Stomach (tissue), 8 donors: ENCODE measurements at regions not wholly inside any gene's neighbourhood (a gene's known extent, or its start where the extent isn't known, plus 50 kb on each side); places are given as distances from the start of the nearest gene placed in this dataset.

Source experiments
- DNase-seq, 2 donors: peaks; one replicate each; pipeline versions ENCODE4 v3.0.0 to v3.0.0-alpha.2; 2013 to 2019
- H3K27ac ChIP-seq, 5 donors: fragments of 200-600 bp in 4 of 5; sonication (generic) in 4 of 5; one replicate each; pipeline ENCODE4 v1.5.1; 2013 to 2019; ENCODE audit warnings: mild to moderate bottlenecking in 1 of 5, moderate library complexity in 1 of 5
- H3K27me3 ChIP-seq, 3 donors: fragments of 200-600 bp; sonication (generic); one replicate each; pipeline ENCODE4 v1.5.1; 2017 to 2019; ENCODE audit warnings: mixed run types in 1 of 3
- H3K36me3 ChIP-seq, 4 donors: fragments of 200-600 bp; sonication (generic); 1 replicate in 3 of 4; 2 replicates in 1 of 4; pipeline ENCODE4 v1.5.1; 2016 to 2019
- H3K4me1 ChIP-seq, 4 donors: fragments of 200-600 bp; sonication (generic); one replicate each; pipeline ENCODE4 v1.5.1; 2016 to 2019
- H3K4me3 ChIP-seq, 4 donors: fragments of 200-600 bp; sonication (generic) in 3 of 4; one replicate each; pipeline ENCODE4 v1.5.1; 2016 to 2019; ENCODE audit warnings: mild to moderate bottlenecking in 1 of 4
- H3K9me3 ChIP-seq, 4 donors: fragments of 200-600 bp; sonication (generic); one replicate each; pipeline ENCODE4 v1.5.1; 2016 to 2019
- EP300 ChIP-seq: sonication (generic); formaldehyde crosslinking; IDR thresholded peaks from one replicate; pipeline ENCODE4 v1.6.1; 2017; ENCODE audit warnings: antibody characterized with exemption
- POLR2AphosphoS5 ChIP-seq, 3 donors: sonication (generic); formaldehyde crosslinking; IDR thresholded peaks; one replicate each; pipeline ENCODE4 v1.6.1; 2016; ENCODE audit warnings: antibody characterized with exemption in 3 of 3
- whole genome bisulfite sequencing, 5 donors: extraction: QIAGEN DNeasy Blood & Tissue Kit in 3 of 5; methylation state at CpG; one replicate each; pipeline versions ENCODE4 v1.1.5 to v1.1.7; 2013 to 2018; 5-methylcytosine and 5-hydroxymethylcytosine counted together
- intact Hi-C: fragments of 100-400 bp; cut with DNase I; formaldehyde crosslinking; loops from one replicate; pipeline ENCODE4 v1.15.1; 2023; ENCODE audit warnings: low total_unique reads
- TF ChIP-seq, protein P1 (sequence below), 7 experiments: fragments of 450-650 bp in 4 of 7; fragments of 200-600 bp in 3 of 7; sonication (generic) in 3 of 7; IDR thresholded peaks; one replicate each; pipeline ENCODE4 v1.5.1; 2016 to 2019; ENCODE audit warnings: antibody characterized with exemption in 7 of 7, control low read depth in 2 of 7, mild to moderate bottlenecking in 1 of 7
- donor health status: healthy with polysubstance abuse.
- donor health status: Bipolar disorder and iron deficiency.
- donor health status: healthy.

DNA sequence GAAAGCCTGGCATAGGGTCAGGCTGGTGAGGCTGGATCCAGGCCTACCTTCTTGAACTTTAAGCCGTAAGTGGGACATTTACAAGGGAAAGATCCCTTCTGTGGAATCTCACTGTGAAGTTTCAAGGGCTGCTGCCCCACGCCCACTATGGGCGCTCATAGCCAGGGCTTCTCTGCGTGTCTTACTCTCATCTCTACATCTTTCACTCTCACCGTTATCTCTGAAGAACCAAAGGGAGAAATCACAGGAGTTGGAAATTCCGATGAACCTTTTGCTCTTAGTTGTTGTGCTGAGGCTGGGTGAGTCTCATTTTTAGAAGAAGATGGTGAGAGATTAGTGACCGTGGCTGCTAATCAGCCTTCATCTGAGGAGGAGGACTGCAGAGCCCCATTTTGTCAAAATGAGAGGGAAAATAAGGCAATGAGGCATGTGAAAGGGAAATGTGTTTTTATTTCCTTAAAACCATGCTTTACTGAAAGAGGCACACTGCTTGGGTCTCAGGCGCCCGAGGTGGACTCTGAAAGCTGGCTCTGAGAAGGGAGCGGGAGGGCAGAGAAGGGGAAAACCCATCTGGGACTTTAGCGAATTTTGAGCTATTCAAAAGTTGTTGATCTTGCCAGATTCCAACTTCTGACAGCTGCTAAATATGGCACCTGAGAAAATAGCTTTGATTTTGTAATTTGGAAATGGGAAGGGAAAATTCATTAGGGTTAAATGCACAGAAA lies 301.5 kb downstream of the CLIC5 start:
- DNase-seq, result no peak
- Histone ChIP-seq H3K27me3 (no peaks in the 10 kb centered on the region), H3K4me3 (no peak overlapping the region), H3K36me3 (no peaks in the 10 kb centered on the region), H3K27ac (no peak overlapping the region), H3K9me3 (no peaks in the 10 kb centered on the region), H3K4me1 (peaks cover 0 to 21% (median 4%) of the 10 kb centered on the region in 4 donors)
- no peak for TF ChIP-seq EP300
- TF ChIP-seq, protein P1, sequence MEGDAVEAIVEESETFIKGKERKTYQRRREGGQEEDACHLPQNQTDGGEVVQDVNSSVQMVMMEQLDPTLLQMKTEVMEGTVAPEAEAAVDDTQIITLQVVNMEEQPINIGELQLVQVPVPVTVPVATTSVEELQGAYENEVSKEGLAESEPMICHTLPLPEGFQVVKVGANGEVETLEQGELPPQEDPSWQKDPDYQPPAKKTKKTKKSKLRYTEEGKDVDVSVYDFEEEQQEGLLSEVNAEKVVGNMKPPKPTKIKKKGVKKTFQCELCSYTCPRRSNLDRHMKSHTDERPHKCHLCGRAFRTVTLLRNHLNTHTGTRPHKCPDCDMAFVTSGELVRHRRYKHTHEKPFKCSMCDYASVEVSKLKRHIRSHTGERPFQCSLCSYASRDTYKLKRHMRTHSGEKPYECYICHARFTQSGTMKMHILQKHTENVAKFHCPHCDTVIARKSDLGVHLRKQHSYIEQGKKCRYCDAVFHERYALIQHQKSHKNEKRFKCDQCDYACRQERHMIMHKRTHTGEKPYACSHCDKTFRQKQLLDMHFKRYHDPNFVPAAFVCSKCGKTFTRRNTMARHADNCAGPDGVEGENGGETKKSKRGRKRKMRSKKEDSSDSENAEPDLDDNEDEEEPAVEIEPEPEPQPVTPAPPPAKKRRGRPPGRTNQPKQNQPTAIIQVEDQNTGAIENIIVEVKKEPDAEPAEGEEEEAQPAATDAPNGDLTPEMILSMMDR (IDR thresholded peaks at IDR 0.05), result no peak
- no peak for TF ChIP-seq POLR2AphosphoS5 (IDR thresholded peaks at IDR 0.05)
- 68 to 75% (median 72%) methylated on average over 11 of the region's 11 CpGs for WGBS, 5 donors
- intact Hi-C loops, result loop anchor here (10.0 kb wide), 3 partner anchors 629 to 1239 kb away; no protein-coding TSS in a partner anchor
